OCI-LY7 (cell line): ENCODE measurements at regions not wholly inside any gene's neighbourhood (a gene's known extent, or its start where the extent isn't known, plus 50 kb on each side); places are given as distances from the start of the nearest gene placed in this dataset.

Source experiments
- BruUV-seq: library from RNA; stranded (reverse); fragments of 400-500 nt; replicated peaks from 2 replicates; lab custom pipeline; 2021; lab: Mats Ljungman, UMichigan
- CTCF ChIA-PET: fragments of 300-600 bp; sonication (Branson Sonifier 250); formaldehyde crosslinking; loops from one replicate; lab custom pipeline; 2022; ENCODE audit warnings: antibody characterized with exemption; ENCODE audit not compliant: unreplicated experiment; lab: Charles Lee
- POLR2A ChIA-PET: fragments of 300-600 bp; sonication (Branson Sonifier 250); formaldehyde crosslinking; loops from one replicate; lab custom pipeline; 2022; ENCODE audit warnings: antibody characterized with exemption; lab: Charles Lee
- DNase-seq: peaks from one replicate; pipeline ENCODE4 v3.0.0-alpha.2; 2015; ENCODE audit warnings: low spot score
- H2AFZ ChIP-seq: fragments of 200-600 bp; sonication (generic), shearing (Covaris generic); 2 replicates; pipeline ENCODE4 v1.6.1; 2014; ENCODE audit warnings: mild to moderate bottlenecking, antibody characterized with exemption, low read length, moderate library complexity
- H3K27ac ChIP-seq: fragments of 200-600 bp; sonication (generic); 2 replicates; pipeline ENCODE4 v1.5.1; 2014; ENCODE audit warnings: mixed run types, low read depth, mild to moderate bottlenecking, moderate library complexity, low read length, inconsistent platforms; ENCODE audit not compliant: poor library complexity, severe bottlenecking
- H3K36me3 ChIP-seq: fragments of 200-600 bp; sonication (generic); 2 replicates; pipeline ENCODE4 v1.6.1; 2014; ENCODE audit warnings: mild to moderate bottlenecking, antibody characterized with exemption, low read length, moderate library complexity, mixed read lengths; ENCODE audit not compliant: insufficient read depth
- H3K4me1 ChIP-seq: fragments of 200-600 bp; sonication (generic); 2 replicates; pipeline ENCODE4 v1.5.1; 2014; ENCODE audit warnings: mild to moderate bottlenecking, low read length; ENCODE audit not compliant: insufficient read depth, poor library complexity, severe bottlenecking
- H3K4me2 ChIP-seq: fragments of 200-600 bp; sonication (generic); 2 replicates; pipeline ENCODE4 v1.6.1; 2014; ENCODE audit warnings: mild to moderate bottlenecking, low read length
- H3K4me3 ChIP-seq: fragments of 200-600 bp; sonication (generic); 2 replicates; pipeline ENCODE4 v1.5.1; 2014; ENCODE audit warnings: mild to moderate bottlenecking, low read depth, low read length; ENCODE audit not compliant: poor library complexity, severe bottlenecking
- H3K79me2 ChIP-seq: fragments of 200-600 bp; sonication (generic); 2 replicates; pipeline ENCODE4 v1.6.1; 2016; ENCODE audit warnings: low read depth, mild to moderate bottlenecking, low read length, moderate library complexity, mixed read lengths; ENCODE audit not compliant: insufficient read depth
- H3K9me2 ChIP-seq: fragments of 200-600 bp; sonication (generic); 2 replicates; pipeline ENCODE4 v1.6.1; 2016; ENCODE audit warnings: mild to moderate bottlenecking, low read length, mixed read lengths; ENCODE audit not compliant: insufficient read depth
- H3K9me3 ChIP-seq: fragments of 200-600 bp; sonication (generic); 2 replicates; pipeline ENCODE4 v1.6.1; 2014; ENCODE audit warnings: mild to moderate bottlenecking, mixed run types, low read length, mixed read lengths
- H4K20me1 ChIP-seq: fragments of 200-600 bp; sonication (generic); 2 replicates; pipeline ENCODE4 v1.6.1; 2014; ENCODE audit warnings: mild to moderate bottlenecking, antibody characterized with exemption, low read length, moderate library complexity, mixed read lengths; ENCODE audit not compliant: insufficient read depth
- EZH2phosphoT487 ChIP-seq: fragments of 200-600 bp; sonication (generic); IDR thresholded peaks from 2 replicates; pipeline ENCODE4 v1.6.1; 2018; ENCODE audit warnings: low read depth, borderline replicate concordance, mild to moderate bottlenecking, mixed run types, antibody characterized with exemption, low read length, moderate library complexity, mixed read lengths
- intact Hi-C: fragments of 100-400 bp; cut with micrococcal nuclease; formaldehyde crosslinking; loops from one replicate; pipeline ENCODE4 v1.10.0; 2022; ENCODE audit not compliant: unreplicated experiment
- TF ChIP-seq, protein P1 (sequence below): fragments of 200-600 bp; sonication (generic); conservative IDR thresholded peaks from 2 replicates; pipeline ENCODE4 v1.5.1; 2014; ENCODE audit warnings: mild to moderate bottlenecking, antibody characterized with exemption, low read length, moderate library complexity, mixed read lengths

DNA sequence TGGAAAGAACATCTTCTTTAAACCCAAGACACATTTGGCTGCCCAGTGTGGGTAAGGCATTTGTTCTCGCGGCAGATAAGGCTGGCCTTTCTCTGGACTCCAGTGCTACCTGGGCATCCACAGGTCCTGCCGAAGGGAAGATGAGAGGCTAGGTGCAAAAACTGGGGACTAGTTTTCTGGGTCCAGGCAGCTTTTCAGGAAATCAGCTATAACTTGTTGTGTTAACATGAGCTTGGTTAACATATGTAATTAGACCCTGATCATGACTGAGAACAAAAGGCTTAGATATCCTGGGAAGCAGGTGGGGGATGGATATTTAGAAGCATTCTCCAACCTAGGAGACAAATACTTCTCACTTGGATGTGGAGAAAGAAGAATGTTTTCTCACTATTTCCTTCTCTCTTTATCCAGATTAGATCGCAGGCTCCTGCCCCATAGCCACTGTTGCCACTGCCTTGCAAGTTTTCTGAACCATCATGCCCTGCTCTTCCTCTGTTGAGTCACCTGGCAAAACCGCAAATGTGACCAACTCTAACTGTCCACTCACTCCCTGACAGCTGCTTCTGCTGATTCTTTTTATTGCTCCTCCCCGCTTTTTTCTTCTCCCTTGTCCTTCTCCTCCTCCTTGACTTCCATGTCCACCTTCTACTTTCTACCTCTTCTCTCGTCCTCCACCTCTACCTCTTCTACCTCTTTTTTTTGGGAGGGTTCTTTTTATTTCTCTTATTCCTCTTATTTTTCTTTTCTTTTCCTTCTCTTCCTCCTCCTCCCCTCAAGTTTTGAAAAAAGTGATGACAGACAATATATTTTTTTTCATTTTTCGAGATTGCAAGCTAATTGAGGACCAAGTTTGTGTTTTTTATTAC, 258.1 kb downstream of the UTRN start:
- Histone ChIP-seq H3K4me1 (no peaks in the 10 kb centered on the region), H3K9me2 (no peaks in the 10 kb centered on the region), H3K9me3 (no peaks in the 10 kb centered on the region), H2AFZ (no peak overlapping the region), H3K36me3 (no peaks in the 10 kb centered on the region), H3K27ac (no peak overlapping the region), H3K4me3 (no peak overlapping the region), H4K20me1 (no peaks in the 10 kb centered on the region), H3K79me2 (no peaks in the 10 kb centered on the region), H3K4me2 (no peak overlapping the region)
- no TSS peak for BruUV-seq
- CTCF ChIA-PET = no interaction called here
- no peak for DNase-seq
- POLR2A ChIA-PET = no interaction called here
- intact Hi-C loops = no loop called here
- TF ChIP-seq EZH2phosphoT487 = no peak
- TF ChIP-seq, protein P1, sequence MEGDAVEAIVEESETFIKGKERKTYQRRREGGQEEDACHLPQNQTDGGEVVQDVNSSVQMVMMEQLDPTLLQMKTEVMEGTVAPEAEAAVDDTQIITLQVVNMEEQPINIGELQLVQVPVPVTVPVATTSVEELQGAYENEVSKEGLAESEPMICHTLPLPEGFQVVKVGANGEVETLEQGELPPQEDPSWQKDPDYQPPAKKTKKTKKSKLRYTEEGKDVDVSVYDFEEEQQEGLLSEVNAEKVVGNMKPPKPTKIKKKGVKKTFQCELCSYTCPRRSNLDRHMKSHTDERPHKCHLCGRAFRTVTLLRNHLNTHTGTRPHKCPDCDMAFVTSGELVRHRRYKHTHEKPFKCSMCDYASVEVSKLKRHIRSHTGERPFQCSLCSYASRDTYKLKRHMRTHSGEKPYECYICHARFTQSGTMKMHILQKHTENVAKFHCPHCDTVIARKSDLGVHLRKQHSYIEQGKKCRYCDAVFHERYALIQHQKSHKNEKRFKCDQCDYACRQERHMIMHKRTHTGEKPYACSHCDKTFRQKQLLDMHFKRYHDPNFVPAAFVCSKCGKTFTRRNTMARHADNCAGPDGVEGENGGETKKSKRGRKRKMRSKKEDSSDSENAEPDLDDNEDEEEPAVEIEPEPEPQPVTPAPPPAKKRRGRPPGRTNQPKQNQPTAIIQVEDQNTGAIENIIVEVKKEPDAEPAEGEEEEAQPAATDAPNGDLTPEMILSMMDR = no peak

DNA sequence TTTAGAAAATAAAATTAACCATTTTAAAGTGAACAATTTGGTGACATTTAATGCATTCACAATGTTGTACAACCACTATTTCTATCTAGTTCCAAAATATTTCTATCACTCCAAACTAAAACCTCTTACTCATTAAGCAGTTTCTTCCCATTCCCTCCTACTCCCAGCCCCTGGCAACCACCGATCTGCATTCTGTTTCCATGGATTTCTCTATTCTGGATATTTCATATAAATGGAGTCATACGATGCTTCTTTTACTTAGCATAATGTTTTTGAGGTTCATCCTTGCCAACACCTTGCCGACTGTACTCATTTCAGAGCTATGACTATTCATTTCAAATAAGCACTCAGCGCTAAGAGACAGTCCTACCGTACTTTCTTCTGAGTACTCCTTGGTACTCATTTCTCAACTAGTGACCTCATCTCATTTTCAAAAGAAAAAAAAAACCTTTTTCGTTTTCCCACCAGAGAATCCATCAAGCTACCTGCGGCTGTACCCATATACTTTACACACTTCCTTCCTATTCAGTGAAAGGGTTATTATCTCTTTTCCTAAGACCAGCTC, 259.2 kb downstream of the UTRN start:
- Histone ChIP-seq H3K4me1 (no peaks in the 10 kb centered on the region), H3K36me3 (no peaks in the 10 kb centered on the region), H4K20me1 (no peaks in the 10 kb centered on the region), H3K4me3 (no peak overlapping the region), H3K27ac (no peak overlapping the region), H3K79me2 (no peaks in the 10 kb centered on the region), H2AFZ (no peak overlapping the region), H3K9me3 (no peaks in the 10 kb centered on the region), H3K9me2 (no peaks in the 10 kb centered on the region), H3K4me2 (no peak overlapping the region)
- intact Hi-C loops = no loop called here
- CTCF ChIA-PET = no interaction called here
- BruUV-seq = no TSS peak
- no peak for TF ChIP-seq EZH2phosphoT487
- TF ChIP-seq, protein P1 = no peak
- POLR2A ChIA-PET = interaction anchor here (0.5 to 0.7 kb wide), 2 partner anchors 332 to 483 kb away, joined by 3 read pairs; no protein-coding TSS in a partner anchor
- no peak for DNase-seq

DNA sequence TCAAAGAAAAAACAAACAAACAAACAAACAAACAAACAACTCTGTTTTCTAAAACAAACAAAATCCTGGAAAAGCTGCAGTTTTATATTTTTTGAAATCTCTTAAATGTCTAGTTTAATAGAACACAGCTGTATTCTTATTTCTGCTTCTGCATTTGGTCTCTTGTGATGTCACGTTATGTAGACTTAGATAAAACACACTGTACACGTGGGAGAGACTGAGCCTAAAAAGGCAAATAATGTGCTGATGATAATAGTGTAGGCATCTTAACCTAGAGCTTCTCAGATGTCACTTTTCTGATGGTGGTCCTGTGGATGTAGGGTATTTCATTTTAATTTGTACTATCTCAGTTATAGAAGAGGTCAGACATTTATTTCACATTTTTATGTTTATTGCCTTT, 261.7 kb downstream of the UTRN start:
- Histone ChIP-seq H3K4me3 (no peak overlapping the region), H3K36me3 (no peaks in the 10 kb centered on the region), H3K4me1 (no peaks in the 10 kb centered on the region), H3K79me2 (no peaks in the 10 kb centered on the region), H2AFZ (no peak overlapping the region), H3K27ac (no peak overlapping the region), H3K9me3 (no peaks in the 10 kb centered on the region), H3K4me2 (no peak overlapping the region), H4K20me1 (no peaks in the 10 kb centered on the region), H3K9me2 (no peaks in the 10 kb centered on the region)
- ChIA-PET CTCF (no interaction called here), POLR2A (interaction anchor here (1.1 kb wide), 2 partner anchors 9 to 420 kb away, joined by 3 read pairs; no protein-coding TSS in a partner anchor)
- intact Hi-C loops = no loop called here
- DNase-seq = no peak
- BruUV-seq = no TSS peak
- TF ChIP-seq, protein P1 = no peak
- TF ChIP-seq EZH2phosphoT487 = no peak
